ENCODE measurements at regions not wholly inside any gene's neighbourhood (a gene's known extent, or its start where the extent isn't known, plus 50 kb on each side); places are given as distances from the start of the nearest gene placed in this dataset.

DNA sequence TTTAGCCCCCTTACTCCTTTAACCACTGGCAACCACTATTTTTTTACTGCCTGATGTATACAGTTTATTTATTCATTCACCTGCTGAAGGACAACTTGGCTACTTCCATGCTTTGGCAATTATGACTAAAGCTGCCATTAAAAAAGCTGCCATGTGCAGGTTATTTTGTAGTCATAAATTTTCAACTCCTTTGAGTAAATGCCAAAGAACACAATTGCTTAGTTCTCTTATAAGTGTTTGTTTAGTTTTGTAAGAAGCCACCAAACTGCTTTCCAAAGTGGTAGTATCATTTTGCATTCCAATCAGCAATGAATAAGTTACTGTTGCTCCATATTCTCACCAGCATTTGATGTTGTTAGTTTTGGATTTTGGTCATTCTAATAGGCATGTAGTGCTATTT, 1831.8 kb downstream of the PCDH7 start:
- DNase-seq = no peak

GRCh38 chr4:32560306-32560705, 1840.1 kb downstream of the PCDH7 start:
- no peak for DNase-seq

DNA sequence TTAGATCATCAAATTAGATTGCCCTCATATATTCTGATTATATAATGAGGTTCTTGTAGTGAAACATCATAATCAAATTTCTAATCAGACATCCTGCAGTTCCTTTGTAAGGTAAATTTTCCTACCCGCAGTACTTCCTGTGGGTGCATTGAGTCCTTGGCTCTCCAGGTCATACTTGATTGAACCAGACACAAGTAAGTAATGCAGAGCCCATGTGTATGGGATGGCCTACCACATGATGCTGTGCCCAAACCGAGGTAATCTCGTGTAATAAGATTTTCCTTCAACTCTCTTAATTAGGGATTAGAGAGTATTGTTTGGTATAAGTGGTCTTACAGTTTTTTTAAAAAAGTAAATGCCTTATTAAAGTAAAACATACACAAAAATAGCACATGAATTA, 1841.8 kb downstream of the PCDH7 start:
- no peak for DNase-seq

DNA sequence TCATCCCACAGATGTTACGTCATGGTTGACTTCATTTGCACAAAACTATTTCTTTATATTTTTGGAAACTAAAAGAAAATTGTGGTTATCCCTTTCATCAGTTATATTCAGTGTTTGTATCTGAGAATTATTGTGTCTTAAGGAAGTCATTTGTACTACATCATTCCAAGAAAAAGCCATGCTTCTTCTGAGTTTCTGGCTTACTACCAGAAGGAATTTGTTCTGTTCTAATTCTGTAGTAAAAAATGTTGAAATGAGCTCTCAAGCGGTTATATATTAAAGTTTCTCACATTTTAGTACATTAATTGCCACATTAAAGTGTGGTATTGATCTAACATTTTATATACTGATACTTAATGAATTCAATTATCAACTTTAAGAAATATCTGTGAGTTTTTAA, 1844.5 kb downstream of the PCDH7 start:
- no peak for DNase-seq

DNA sequence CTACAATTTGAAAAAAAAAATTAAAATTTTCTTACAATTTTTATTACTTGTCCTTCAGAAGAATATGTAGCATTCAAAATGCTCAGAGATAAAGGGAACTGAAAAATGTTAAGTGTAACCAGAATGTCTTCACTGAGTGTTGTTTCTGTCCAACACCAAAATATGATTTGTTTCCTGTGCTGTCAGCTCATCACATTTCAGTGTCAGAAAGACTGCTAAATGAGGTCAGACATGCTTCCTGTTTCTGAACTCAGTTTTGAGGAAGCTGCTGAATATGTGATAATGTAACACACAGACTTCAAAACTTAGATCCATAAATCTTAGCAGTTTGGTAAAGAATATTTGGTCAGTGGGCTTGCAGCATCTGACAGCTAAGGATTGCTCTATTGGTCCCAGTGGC, 1849.7 kb downstream of the PCDH7 start:
- no peak for DNase-seq

GRCh38 chr4:32572366-32572765, 1852.2 kb downstream of the PCDH7 start:
- no peak for DNase-seq

- DNase-seq = no peak
Observed at GRCh38 chr4:32574803-32575202, 1854.6 kb downstream of the PCDH7 start.

DNA sequence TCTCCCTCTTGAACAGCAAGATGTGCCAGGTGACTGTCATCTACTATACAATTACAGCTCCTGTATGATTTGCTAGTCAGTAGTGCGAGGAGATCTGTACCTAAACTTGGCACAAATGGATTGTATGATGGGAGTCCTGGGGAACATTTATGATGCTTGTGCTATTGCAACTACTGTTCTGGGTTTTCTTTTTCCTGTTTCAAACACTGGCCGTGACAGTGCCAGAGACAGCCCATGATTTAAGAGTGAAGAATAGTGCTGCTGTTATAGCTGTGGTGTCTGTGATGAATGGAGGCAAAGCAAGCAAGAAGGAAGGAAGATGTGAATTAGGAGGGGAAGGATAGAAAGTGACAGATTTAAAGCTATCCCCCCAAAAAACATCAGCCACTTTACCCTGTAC, 1868.9 kb downstream of the PCDH7 start:
- no peak for DNase-seq

- no peak for DNase-seq
Observed at GRCh38 chr4:32589853-32590252, 1869.7 kb downstream of the PCDH7 start.

- DNase-seq = no peak
Observed at GRCh38 chr4:32597354-32597753, 1877.2 kb downstream of the PCDH7 start.

GRCh38 chr4:32601848-32602247, 1881.7 kb downstream of the PCDH7 start:
- DNase-seq = no peak

DNA sequence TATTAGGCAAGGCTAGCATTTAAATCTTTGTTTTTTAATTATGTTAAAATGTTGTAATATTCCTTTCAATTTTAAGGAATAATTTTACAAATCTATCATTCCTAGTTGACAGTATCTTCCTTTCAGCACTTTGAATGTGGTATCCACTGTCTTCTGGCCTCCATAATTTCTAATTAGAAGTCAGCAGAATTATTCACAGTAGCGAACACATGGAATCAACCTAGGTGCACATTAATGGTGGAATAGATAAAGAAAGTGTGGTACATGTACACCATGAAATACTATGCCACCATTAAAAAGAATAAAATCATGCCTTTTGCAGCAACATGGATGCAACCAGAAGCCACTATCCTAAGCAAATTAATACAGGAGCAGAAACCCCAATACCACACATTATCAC, 1887.8 kb downstream of the PCDH7 start:
- DNase-seq = no peak

- no peak for DNase-seq
Observed at GRCh38 chr4:32624943-32625603, 1904.9 kb downstream of the PCDH7 start.

DNA sequence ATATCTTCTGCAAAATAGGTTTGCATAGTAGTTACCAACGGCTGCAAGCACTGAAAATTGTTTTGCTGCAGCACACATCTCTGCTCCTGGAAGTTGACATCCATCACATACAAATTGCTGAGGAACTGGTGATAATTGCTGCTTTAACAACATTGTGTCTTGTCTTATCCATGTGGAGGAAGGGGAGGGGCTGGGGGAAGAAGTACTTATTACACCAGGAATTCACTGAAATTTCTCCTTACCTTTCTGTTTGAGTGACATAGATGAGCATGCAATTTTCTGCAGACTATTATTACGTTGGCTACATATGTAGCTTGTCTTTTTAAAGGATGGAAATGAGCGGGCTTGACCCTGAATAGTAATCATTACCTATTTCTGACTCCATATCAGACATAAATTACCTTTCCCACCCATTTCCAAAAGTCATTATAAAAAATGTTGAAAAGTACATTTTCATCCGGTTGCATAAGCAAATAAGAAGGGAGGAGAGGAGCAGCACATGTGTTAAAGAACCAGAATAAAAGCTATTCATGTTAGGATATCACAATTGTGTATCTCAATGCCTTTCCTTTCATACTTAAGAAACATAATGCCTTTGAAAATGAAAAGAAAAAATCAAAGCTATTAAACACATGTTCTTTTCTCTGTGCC, 1905.6 kb downstream of the PCDH7 start:
- no peak for DNase-seq

- DNase-seq = no peak
Observed at GRCh38 chr4:32631831-32632230, 1911.7 kb downstream of the PCDH7 start.

DNA sequence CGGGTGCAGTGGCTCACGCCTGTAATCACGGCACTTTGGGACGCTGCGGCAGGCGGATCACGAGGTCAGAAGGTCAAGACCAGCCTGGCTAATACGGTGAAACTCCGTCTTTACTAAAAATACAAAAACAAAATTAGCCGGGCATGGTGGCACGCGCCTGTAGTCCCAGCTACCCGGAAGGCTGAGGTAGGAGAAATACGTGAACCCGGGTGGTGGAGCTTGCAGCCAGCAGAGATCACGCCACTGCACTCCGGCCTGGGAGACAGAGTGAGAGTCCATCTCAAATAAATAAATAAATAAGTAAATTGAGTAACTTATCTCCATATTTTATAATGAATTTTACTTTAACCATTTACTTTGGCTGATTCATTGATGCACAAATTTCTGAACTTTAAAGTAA, 1913.3 kb downstream of the PCDH7 start:
- DNase-seq = no peak

GRCh38 chr4:32645653-32646052, 1925.5 kb downstream of the PCDH7 start:
- no peak for DNase-seq

- DNase-seq = no peak
Observed at GRCh38 chr4:32658019-32658418, 1937.8 kb downstream of the PCDH7 start.

DNA sequence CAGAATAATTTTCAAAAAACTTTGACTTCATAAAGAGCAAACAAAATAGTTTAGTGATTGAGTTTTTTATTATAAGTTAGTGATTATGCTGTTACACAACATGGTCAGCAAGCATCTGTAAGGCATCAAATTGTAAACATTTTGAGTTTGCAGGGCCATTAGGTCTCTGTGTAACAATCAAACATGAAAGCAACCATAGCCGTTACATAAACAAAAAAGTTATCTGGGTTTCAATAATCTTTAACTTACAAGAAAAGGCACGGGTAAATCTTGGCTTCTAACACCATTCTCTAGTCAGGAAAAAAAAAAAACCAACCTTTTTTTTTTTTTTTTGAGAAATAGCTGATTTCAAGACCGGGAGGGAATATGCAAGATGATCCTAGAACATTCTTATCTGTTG, 1941.1 kb downstream of the PCDH7 start:
- DNase-seq = no peak

- no peak for DNase-seq
Observed at GRCh38 chr4:32662803-32663202, 1942.6 kb downstream of the PCDH7 start.

DNA sequence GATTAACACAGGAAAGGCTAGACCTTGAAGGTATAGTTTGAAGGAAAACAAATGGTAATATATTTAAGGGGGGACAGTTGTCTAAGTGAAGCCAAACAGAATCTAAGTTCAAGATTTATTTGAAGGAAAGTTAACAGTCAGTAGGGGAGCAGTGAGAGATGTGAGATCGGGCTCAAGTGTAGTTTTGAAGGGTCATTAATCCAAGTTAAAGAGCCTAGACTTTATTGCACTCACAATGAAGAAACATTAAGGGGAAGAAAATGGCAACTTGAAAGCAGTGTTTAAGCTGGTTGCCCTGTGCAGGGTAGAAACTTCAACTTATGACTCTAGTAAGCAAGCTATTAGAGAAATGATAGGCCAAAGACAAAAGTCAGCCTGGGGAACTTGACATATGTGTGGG, 1952.2 kb downstream of the PCDH7 start:
- DNase-seq = no peak

GRCh38 chr4:32680946-32681345, 1960.8 kb downstream of the PCDH7 start:
- no peak for DNase-seq

DNA sequence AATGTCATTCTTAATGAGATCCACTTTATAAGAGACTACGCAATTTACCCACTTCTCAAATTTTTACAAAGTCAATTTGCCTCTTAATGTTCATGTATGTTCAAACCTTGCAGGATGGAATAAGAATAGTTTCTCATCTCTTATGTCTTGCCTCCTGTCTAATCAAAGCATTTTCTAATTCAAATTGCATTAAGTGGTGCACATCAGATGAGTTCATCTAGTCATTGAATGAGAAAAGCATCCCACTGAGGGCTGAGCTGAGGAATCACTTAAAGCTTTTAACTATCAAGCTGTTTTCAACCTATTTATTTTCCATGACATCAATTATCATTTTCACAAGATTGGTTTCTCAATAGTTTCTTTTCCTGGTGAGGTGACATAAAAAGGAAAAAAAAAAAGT, 1964.0 kb downstream of the PCDH7 start:
- no peak for DNase-seq

- DNase-seq = no peak
Observed at GRCh38 chr4:32686123-32686522, 1966.0 kb downstream of the PCDH7 start.

GRCh38 chr4:32689518-32689917, 1969.3 kb downstream of the PCDH7 start:
- DNase-seq = no peak
